Astrocyte of the hippocampus (primary cell): ENCODE measurements at regions not wholly inside any gene's neighbourhood (a gene's known extent, or its start where the extent isn't known, plus 50 kb on each side); places are given as distances from the start of the nearest gene placed in this dataset.

ENCODE experiments used
- DNase-seq: peaks from one replicate; pipeline ENCODE4 v3.0.0; 2011; ENCODE audit warnings: low read depth, low spot score

- no peak for DNase-seq
Observed at GRCh38 chr10:42972946-42973345, 103.9 kb upstream of the RET start.

GRCh38 chr10:42973411-42973810 lies 103.5 kb upstream of the RET start:
- no peak for DNase-seq

GRCh38 chr10:42973870-42974692 lies 102.8 kb upstream of the RET start:
- no peak for DNase-seq

- no peak for DNase-seq
Observed at GRCh38 chr10:42974693-42975002, 102.2 kb upstream of the RET start.

GRCh38 chr10:42975005-42975493 lies 101.8 kb upstream of the RET start:
- DNase-seq, result no peak

GRCh38 chr10:42975558-42976340 lies 101.1 kb upstream of the RET start:
- DNase-seq, result no peak

- no peak for DNase-seq
Observed at GRCh38 chr10:42976351-42977031, 100.4 kb upstream of the RET start.

GRCh38 chr10:42977032-42977416 lies 99.8 kb upstream of the RET start:
- no peak for DNase-seq

GRCh38 chr10:42979181-42979580 lies 97.7 kb upstream of the RET start:
- peak; percentile 9 for DNase-seq

GRCh38 chr10:42979721-42980467 lies 97.0 kb upstream of the RET start:
- DNase-seq, result no peak

GRCh38 chr10:42980553-42981357 lies 96.1 kb upstream of the RET start:
- no peak for DNase-seq

- no peak for DNase-seq
Observed at GRCh38 chr10:42981358-42982236, 95.3 kb upstream of the RET start.

- no peak for DNase-seq
Observed at GRCh38 chr10:42982891-42983506, 93.9 kb upstream of the RET start.

GRCh38 chr10:42983591-42983990 lies 93.3 kb upstream of the RET start:
- DNase-seq, result no peak

GRCh38 chr10:42984035-42984610 lies 92.7 kb upstream of the RET start:
- no peak for DNase-seq

GRCh38 chr10:42984761-42985325 lies 92.0 kb upstream of the RET start:
- DNase-seq, result no peak

- DNase-seq, result no peak
Observed at GRCh38 chr10:42985436-42986316, 91.2 kb upstream of the RET start.

- no peak for DNase-seq
Observed at GRCh38 chr10:42986633-42987032, 90.2 kb upstream of the RET start.
